SK-N-SH treated with all-trans-retinoic acid at 6 μM for 48 hours (cell line): ENCODE measurements at regions not wholly inside any gene's neighbourhood (a gene's known extent, or its start where the extent isn't known, plus 50 kb on each side); places are given as distances from the start of the nearest gene placed in this dataset.

Experiments
- BACH2 ChIP-seq: fragments of 250-450 bp; sonication (Bioruptor Pico); IDR thresholded peaks from 2 replicates; pipeline ENCODE4 v1.9.0; 2021; ENCODE audit warnings: mild to moderate bottlenecking, borderline replicate concordance
- ESRRG ChIP-seq: fragments of 250-450 bp; sonication (Bioruptor Pico); IDR thresholded peaks from 2 replicates; pipeline ENCODE4 v1.6.1; 2021; ENCODE audit warnings: mild to moderate bottlenecking
- GLIS3 ChIP-seq: fragments of 250-450 bp; sonication (Bioruptor Pico); IDR thresholded peaks from 2 replicates; pipeline ENCODE4 v1.5.0; 2020; ENCODE audit warnings: mild to moderate bottlenecking, moderate library complexity
- POU6F1 ChIP-seq: fragments of 250-450 bp; sonication (Bioruptor Pico); IDR thresholded peaks from 2 replicates; pipeline ENCODE4 v1.8.0; 2021; ENCODE audit warnings: low read depth, mild to moderate bottlenecking, moderate library complexity, borderline replicate concordance
- RARB ChIP-seq: fragments of 250-450 bp; sonication (Bioruptor Pico); IDR thresholded peaks from 2 replicates; pipeline ENCODE4 v1.8.0; 2021; ENCODE audit warnings: mild to moderate bottlenecking, moderate library complexity
- ZFP30 ChIP-seq: fragments of 450-650 bp; formaldehyde crosslinking; IDR thresholded peaks from 2 replicates; pipeline ENCODE4 v1.5.0; 2022; ENCODE audit warnings: mild to moderate bottlenecking, moderate library complexity
- TF ChIP-seq, protein P1 (sequence below): fragments of 250-450 bp; sonication (Bioruptor Pico); IDR thresholded peaks from 2 replicates; pipeline ENCODE4 v1.8.0; 2020; ENCODE audit warnings: mild to moderate bottlenecking, moderate library complexity, borderline replicate concordance
- TF ChIP-seq, protein P2 (sequence below): fragments of 250-450 bp; sonication (Bioruptor Pico); IDR thresholded peaks from 2 replicates; pipeline ENCODE4 v1.5.1; 2021; ENCODE audit warnings: mild to moderate bottlenecking, moderate library complexity

DNA sequence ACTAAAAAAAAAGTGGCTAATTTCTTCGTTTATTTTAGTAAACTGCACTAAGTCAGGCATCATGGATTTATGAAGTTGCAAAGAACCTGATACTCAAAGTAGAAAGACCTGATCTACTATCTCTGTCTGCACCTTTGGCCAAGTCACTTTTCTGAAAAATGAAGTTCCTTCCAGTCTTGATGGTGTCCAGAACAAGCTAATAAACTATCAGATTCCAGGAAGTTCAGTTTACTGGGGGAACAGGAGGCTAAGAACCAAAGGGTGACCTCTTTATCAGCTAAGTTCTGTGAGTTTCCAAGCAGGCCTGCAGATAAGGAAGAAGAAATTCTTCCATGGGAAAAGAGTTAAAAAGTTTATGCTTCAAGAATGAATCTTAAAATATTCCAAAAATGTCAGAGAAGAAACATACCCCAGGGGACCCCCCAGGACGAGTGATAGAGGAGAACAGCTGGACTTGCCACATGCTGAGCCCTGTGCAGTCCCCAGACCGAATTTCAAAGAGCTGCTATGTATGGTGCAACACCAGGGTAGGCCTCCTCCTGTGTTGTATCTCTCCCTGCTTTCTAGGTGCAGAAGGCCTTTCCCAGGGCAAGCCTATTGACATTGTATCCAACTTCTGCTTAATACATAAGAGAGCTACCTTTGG is 72.8 kb upstream of the FGGY start:
- no peak for TF ChIP-seq ESRRG
- TF ChIP-seq, protein P1, sequence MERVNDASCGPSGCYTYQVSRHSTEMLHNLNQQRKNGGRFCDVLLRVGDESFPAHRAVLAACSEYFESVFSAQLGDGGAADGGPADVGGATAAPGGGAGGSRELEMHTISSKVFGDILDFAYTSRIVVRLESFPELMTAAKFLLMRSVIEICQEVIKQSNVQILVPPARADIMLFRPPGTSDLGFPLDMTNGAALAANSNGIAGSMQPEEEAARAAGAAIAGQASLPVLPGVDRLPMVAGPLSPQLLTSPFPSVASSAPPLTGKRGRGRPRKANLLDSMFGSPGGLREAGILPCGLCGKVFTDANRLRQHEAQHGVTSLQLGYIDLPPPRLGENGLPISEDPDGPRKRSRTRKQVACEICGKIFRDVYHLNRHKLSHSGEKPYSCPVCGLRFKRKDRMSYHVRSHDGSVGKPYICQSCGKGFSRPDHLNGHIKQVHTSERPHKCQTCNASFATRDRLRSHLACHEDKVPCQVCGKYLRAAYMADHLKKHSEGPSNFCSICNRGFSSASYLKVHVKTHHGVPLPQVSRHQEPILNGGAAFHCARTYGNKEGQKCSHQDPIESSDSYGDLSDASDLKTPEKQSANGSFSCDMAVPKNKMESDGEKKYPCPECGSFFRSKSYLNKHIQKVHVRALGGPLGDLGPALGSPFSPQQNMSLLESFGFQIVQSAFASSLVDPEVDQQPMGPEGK (CRISPR knock-in tag) = no peak
- no peak for TF ChIP-seq RARB (CRISPR knock-in tag)
- TF ChIP-seq ZFP30 (CRISPR knock-in tag) = no peak
- no peak for TF ChIP-seq BACH2
- no peak for TF ChIP-seq POU6F1 (CRISPR knock-in tag)
- TF ChIP-seq, protein P2, sequence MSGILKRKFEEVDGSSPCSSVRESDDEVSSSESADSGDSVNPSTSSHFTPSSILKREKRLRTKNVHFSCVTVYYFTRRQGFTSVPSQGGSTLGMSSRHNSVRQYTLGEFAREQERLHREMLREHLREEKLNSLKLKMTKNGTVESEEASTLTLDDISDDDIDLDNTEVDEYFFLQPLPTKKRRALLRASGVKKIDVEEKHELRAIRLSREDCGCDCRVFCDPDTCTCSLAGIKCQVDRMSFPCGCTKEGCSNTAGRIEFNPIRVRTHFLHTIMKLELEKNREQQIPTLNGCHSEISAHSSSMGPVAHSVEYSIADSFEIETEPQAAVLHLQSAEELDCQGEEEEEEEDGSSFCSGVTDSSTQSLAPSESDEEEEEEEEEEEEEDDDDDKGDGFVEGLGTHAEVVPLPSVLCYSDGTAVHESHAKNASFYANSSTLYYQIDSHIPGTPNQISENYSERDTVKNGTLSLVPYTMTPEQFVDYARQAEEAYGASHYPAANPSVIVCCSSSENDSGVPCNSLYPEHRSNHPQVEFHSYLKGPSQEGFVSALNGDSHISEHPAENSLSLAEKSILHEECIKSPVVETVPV (CRISPR knock-in tag) = no peak
- TF ChIP-seq GLIS3 = no peak
